ENCODE measurements at regions not wholly inside any gene's neighbourhood (a gene's known extent, or its start where the extent isn't known, plus 50 kb on each side); places are given as distances from the start of the nearest gene placed in this dataset.

GRCh38 chr4:32161392-32161791, 1441.2 kb downstream of the PCDH7 start:
- Histone ChIP-seq H3K4me1 (ENCODE audit: control insufficient read depth, insufficient read depth, low read depth, low read length) (no peaks in the 10 kb centered on the region), H4K8ac (ENCODE audit: low read length) (no peak overlapping the region), H3K23ac (ENCODE audit: low read length in 2 of 2) (no peak overlapping the region), H2BK120ac (ENCODE audit: low read depth, low read length) (no peak overlapping the region), H3K4me3 (ENCODE audit: insufficient read depth in 1 of 2, low read depth in 1 of 2, low read length in 2 of 2) (no peak overlapping the region), H3K79me1 (replicated peaks; ENCODE audit: low read length, poor library complexity, severe bottlenecking) (no peaks in the 10 kb centered on the region), H3K36me3 (ENCODE audit: control insufficient read depth in 1 of 2, insufficient read depth in 2 of 2, low read depth in 1 of 2, low read length in 2 of 2) (no peaks in the 10 kb centered on the region), H3K27me3 (ENCODE audit: control insufficient read depth in 1 of 2, insufficient read depth in 1 of 2, low read length in 2 of 2) (no peaks in the 10 kb centered on the region), H3K4me2 (ENCODE audit: low read length, poor library complexity, severe bottlenecking) (no peak overlapping the region), H2BK15ac (ENCODE audit: low read depth, poor library complexity, severe bottlenecking) (no peak overlapping the region), H2AFZ (ENCODE audit: low read depth, low read length) (no peak overlapping the region), H3K9me3 (ENCODE audit: control insufficient read depth, low read length) (no peaks in the 10 kb centered on the region), H3K18ac (ENCODE audit: low read depth in 1 of 2, low read length in 2 of 2) (no peak overlapping the region), H2BK5ac (ENCODE audit: low read depth, low read length, poor library complexity, severe bottlenecking) (no peak overlapping the region), H4K91ac (ENCODE audit: low read length) (no peak overlapping the region), H3K27ac (ENCODE audit: low read length, poor library complexity, severe bottlenecking) (no peak overlapping the region), H3K14ac (ENCODE audit: low read length in 2 of 2) (no peak overlapping the region), H3K4ac (ENCODE audit: low read depth in 1 of 2, low read length in 2 of 2) (no peak overlapping the region), H2BK12ac (ENCODE audit: low read length in 2 of 2) (no peak overlapping the region), H2AK5ac (ENCODE audit: low read length, severe bottlenecking) (no peak overlapping the region), H3K9ac (ENCODE audit: low read length) (no peak overlapping the region)
- WGBS = 74% methylated on average over 3 of the region's 3 CpGs
- peak; percentile 12 for DNase-seq

GRCh38 chr4:32163125-32163524, 1443.0 kb downstream of the PCDH7 start:
- H3K4me1 ChIP-seq (ENCODE audit: control insufficient read depth, insufficient read depth, low read depth, low read length) = no peaks in the 10 kb centered on the region
- H3K79me1 ChIP-seq (replicated peaks; ENCODE audit: low read length, poor library complexity, severe bottlenecking) = no peaks in the 10 kb centered on the region
- no peak overlapping the region for H3K9ac ChIP-seq (ENCODE audit: low read length)
- H3K18ac ChIP-seq (ENCODE audit: low read depth in 1 of 2, low read length in 2 of 2) = no peak overlapping the region
- H2BK5ac ChIP-seq (ENCODE audit: low read depth, low read length, poor library complexity, severe bottlenecking) = no peak overlapping the region
- no peak overlapping the region for H3K4me3 ChIP-seq (ENCODE audit: insufficient read depth in 1 of 2, low read depth in 1 of 2, low read length in 2 of 2)
- no peaks in the 10 kb centered on the region for H3K36me3 ChIP-seq (ENCODE audit: control insufficient read depth in 1 of 2, insufficient read depth in 2 of 2, low read depth in 1 of 2, low read length in 2 of 2)
- no peak overlapping the region for H2AK5ac ChIP-seq (ENCODE audit: low read length, severe bottlenecking)
- H3K23ac ChIP-seq (ENCODE audit: low read length in 2 of 2) = no peak overlapping the region
- DNase-seq = no peak
- H2BK12ac ChIP-seq (ENCODE audit: low read length in 2 of 2) = no peak overlapping the region
- H2BK120ac ChIP-seq (ENCODE audit: low read depth, low read length) = no peak overlapping the region
- no peak overlapping the region for H3K4me2 ChIP-seq (ENCODE audit: low read length, poor library complexity, severe bottlenecking)
- H3K4ac ChIP-seq (ENCODE audit: low read depth in 1 of 2, low read length in 2 of 2) = no peak overlapping the region
- no peaks in the 10 kb centered on the region for H3K27me3 ChIP-seq (ENCODE audit: control insufficient read depth in 1 of 2, insufficient read depth in 1 of 2, low read length in 2 of 2)
- no peak overlapping the region for H3K14ac ChIP-seq (ENCODE audit: low read length in 2 of 2)
- no peak overlapping the region for H2BK15ac ChIP-seq (ENCODE audit: low read depth, poor library complexity, severe bottlenecking)
- no peak overlapping the region for H4K8ac ChIP-seq (ENCODE audit: low read length)
- H4K91ac ChIP-seq (ENCODE audit: low read length) = no peak overlapping the region
- H2AFZ ChIP-seq (ENCODE audit: low read depth, low read length) = no peak overlapping the region
- H3K9me3 ChIP-seq (ENCODE audit: control insufficient read depth, low read length) = no peaks in the 10 kb centered on the region
- H3K27ac ChIP-seq (ENCODE audit: low read length, poor library complexity, severe bottlenecking) = no peak overlapping the region
- WGBS = 90% methylated on average over 2 of the region's 3 CpGs

GRCh38 chr4:32169841-32170240, 1449.7 kb downstream of the PCDH7 start:
- Histone ChIP-seq H3K14ac (ENCODE audit: low read length in 2 of 2) (no peak overlapping the region), H3K9me3 (ENCODE audit: control insufficient read depth, low read length) (no peaks in the 10 kb centered on the region), H4K91ac (ENCODE audit: low read length) (no peak overlapping the region), H2BK12ac (ENCODE audit: low read length in 2 of 2) (no peak overlapping the region), H3K18ac (ENCODE audit: low read depth in 1 of 2, low read length in 2 of 2) (no peak overlapping the region), H2BK15ac (ENCODE audit: low read depth, poor library complexity, severe bottlenecking) (no peak overlapping the region), H3K79me1 (replicated peaks; ENCODE audit: low read length, poor library complexity, severe bottlenecking) (no peaks in the 10 kb centered on the region), H2BK120ac (ENCODE audit: low read depth, low read length) (no peak overlapping the region), H3K4ac (ENCODE audit: low read depth in 1 of 2, low read length in 2 of 2) (no peak overlapping the region), H3K9ac (ENCODE audit: low read length) (no peak overlapping the region), H2BK5ac (ENCODE audit: low read depth, low read length, poor library complexity, severe bottlenecking) (no peak overlapping the region), H2AK5ac (ENCODE audit: low read length, severe bottlenecking) (no peak overlapping the region), H3K36me3 (ENCODE audit: control insufficient read depth in 1 of 2, insufficient read depth in 2 of 2, low read depth in 1 of 2, low read length in 2 of 2) (no peaks in the 10 kb centered on the region), H3K4me2 (ENCODE audit: low read length, poor library complexity, severe bottlenecking) (no peak overlapping the region), H3K4me3 (ENCODE audit: insufficient read depth in 1 of 2, low read depth in 1 of 2, low read length in 2 of 2) (no peak overlapping the region), H3K27me3 (ENCODE audit: control insufficient read depth in 1 of 2, insufficient read depth in 1 of 2, low read length in 2 of 2) (no peaks in the 10 kb centered on the region), H3K27ac (ENCODE audit: low read length, poor library complexity, severe bottlenecking) (no peak overlapping the region), H3K23ac (ENCODE audit: low read length in 2 of 2) (no peak overlapping the region), H2AFZ (ENCODE audit: low read depth, low read length) (no peak overlapping the region), H4K8ac (ENCODE audit: low read length) (no peak overlapping the region), H3K4me1 (ENCODE audit: control insufficient read depth, insufficient read depth, low read depth, low read length) (no peaks in the 10 kb centered on the region)
- no peak for DNase-seq
- 92% methylated on average over 3 of the region's 3 CpGs for WGBS

- Histone ChIP-seq H3K9ac (ENCODE audit: low read length) (no peak overlapping the region), H3K4me3 (ENCODE audit: insufficient read depth in 1 of 2, low read depth in 1 of 2, low read length in 2 of 2) (no peak overlapping the region), H3K27me3 (ENCODE audit: control insufficient read depth in 1 of 2, insufficient read depth in 1 of 2, low read length in 2 of 2) (no peaks in the 10 kb centered on the region), H4K91ac (ENCODE audit: low read length) (no peak overlapping the region), H3K27ac (ENCODE audit: low read length, poor library complexity, severe bottlenecking) (no peak overlapping the region), H2BK15ac (ENCODE audit: low read depth, poor library complexity, severe bottlenecking) (no peak overlapping the region), H3K4me2 (ENCODE audit: low read length, poor library complexity, severe bottlenecking) (no peak overlapping the region), H3K9me3 (ENCODE audit: control insufficient read depth, low read length) (no peaks in the 10 kb centered on the region), H2AFZ (ENCODE audit: low read depth, low read length) (no peak overlapping the region), H3K18ac (ENCODE audit: low read depth in 1 of 2, low read length in 2 of 2) (no peak overlapping the region), H3K4ac (ENCODE audit: low read depth in 1 of 2, low read length in 2 of 2) (no peak overlapping the region), H2BK120ac (ENCODE audit: low read depth, low read length) (no peak overlapping the region), H3K79me1 (replicated peaks; ENCODE audit: low read length, poor library complexity, severe bottlenecking) (no peaks in the 10 kb centered on the region), H4K8ac (ENCODE audit: low read length) (no peak overlapping the region), H3K4me1 (ENCODE audit: control insufficient read depth, insufficient read depth, low read depth, low read length) (no peaks in the 10 kb centered on the region), H2AK5ac (ENCODE audit: low read length, severe bottlenecking) (no peak overlapping the region), H3K23ac (ENCODE audit: low read length in 2 of 2) (no peak overlapping the region), H2BK12ac (ENCODE audit: low read length in 2 of 2) (no peak overlapping the region), H2BK5ac (ENCODE audit: low read depth, low read length, poor library complexity, severe bottlenecking) (no peak overlapping the region), H3K36me3 (ENCODE audit: control insufficient read depth in 1 of 2, insufficient read depth in 2 of 2, low read depth in 1 of 2, low read length in 2 of 2) (no peaks in the 10 kb centered on the region), H3K14ac (ENCODE audit: low read length in 2 of 2) (no peak overlapping the region)
- no CpG with 5 or more reads among the region's 1 CpG for WGBS
- DNase-seq = peak; percentile 2
Measured at GRCh38 chr4:32172086-32172485, 1451.9 kb downstream of the PCDH7 start.
